ENCODE measurements at regions not wholly inside any gene's neighbourhood (a gene's known extent, or its start where the extent isn't known, plus 50 kb on each side); places are given as distances from the start of the nearest gene placed in this dataset.
A peak's percentile ranks its signal among the peaks of the same experiment; 100 is the strongest.

- DNase-seq (ENCODE audit: low read depth) = no peak
These were observed 254.5 kb upstream of the ROPN1 start for GRCh38 chr3:124246376-124246775.

- no peak for DNase-seq (ENCODE audit: low read depth)
These were observed 255.0 kb upstream of the ROPN1 start for GRCh38 chr3:124246949-124247348.

DNA sequence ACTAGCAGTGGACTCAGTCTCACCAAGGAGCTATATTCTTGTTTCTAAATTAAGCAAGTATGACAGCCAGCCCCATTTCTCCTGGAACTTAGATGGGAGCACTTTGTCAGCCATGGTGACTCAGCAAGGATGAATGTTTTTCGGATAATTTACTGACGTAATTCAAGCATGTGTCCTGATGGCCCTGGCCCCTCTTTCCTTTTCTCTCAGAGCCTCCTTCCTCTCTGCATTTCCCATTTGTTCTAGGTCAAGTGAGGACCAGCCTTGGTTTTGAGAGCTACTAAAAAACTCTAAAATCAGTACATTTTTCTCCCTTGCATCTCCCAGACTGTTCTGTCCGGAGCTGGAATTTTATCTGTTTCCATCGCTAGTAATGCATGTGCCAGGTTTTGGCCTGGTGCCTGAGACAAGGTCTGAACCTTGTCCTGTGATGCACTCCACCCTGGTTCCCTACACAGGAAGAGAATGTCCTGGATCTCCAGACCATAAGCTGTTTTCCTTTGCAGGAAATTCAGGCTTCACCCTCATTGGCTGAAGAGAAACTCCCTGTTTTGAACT, 256.6 kb upstream of the ROPN1 start:
- peak; percentile 70 for DNase-seq (ENCODE audit: low read depth)

DNA sequence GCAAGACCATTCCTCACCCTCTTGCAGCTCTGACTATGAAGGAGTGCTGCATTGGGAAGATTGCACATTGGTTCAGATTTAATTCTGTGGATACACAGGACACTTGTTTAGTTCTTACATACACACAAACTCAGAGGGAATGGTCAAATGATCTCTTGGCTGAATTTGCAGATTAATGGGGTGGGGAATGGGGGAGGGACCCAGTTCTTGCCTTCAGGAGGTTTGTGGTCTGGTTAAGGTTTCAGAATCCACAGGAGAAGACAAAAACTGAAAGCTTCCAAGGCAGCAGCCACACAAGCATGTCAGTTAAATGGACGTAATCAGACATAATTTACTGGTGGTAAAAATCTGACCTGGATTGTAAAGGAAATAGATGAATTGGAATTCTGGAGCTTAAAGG, 257.1 kb upstream of the ROPN1 start:
- DNase-seq (ENCODE audit: low read depth) = no peak

GRCh38 chr3:124250053-124250452, 258.1 kb upstream of the ROPN1 start:
- DNase-seq (ENCODE audit: low read depth) = no peak

- DNase-seq (ENCODE audit: low read depth) = no peak
These were observed 264.2 kb upstream of the ROPN1 start for GRCh38 chr3:124256156-124256555.

GRCh38 chr3:124256599-124256998, 264.7 kb upstream of the ROPN1 start:
- DNase-seq (ENCODE audit: low read depth) = no peak

DNA sequence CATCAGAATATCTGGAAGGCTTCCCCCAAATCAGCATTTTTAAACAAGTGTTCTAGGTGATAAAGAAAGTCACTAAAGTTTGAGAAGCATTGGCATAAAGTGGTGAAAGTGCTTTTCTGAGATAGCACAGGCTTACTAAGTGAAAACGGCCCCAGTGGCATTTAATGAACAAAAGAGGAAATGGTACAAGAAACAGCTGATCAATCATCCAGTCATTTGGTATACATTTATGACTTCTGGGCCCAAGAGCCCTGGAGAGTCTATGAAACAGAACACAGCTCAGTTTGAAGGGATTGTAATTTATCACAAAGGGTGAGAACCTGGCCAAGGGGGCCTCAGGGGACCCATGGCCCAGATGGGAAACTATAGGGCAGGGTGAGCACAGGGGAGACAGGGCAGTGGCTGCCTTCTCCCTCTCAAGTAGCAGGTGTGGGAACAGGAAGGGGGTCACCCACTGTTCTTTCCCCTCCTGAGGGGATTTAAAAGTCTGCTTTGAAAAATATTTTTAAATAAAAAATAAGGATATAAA, 265.5 kb upstream of the ROPN1 start:
- no peak for DNase-seq (ENCODE audit: low read depth)

- no peak for DNase-seq (ENCODE audit: low read depth)
These were observed 266.2 kb upstream of the ROPN1 start for GRCh38 chr3:124258057-124258500.

GRCh38 chr3:124260206-124260915, 268.4 kb upstream of the ROPN1 start:
- peak; percentile 78 for DNase-seq (ENCODE audit: low read depth)

DNA sequence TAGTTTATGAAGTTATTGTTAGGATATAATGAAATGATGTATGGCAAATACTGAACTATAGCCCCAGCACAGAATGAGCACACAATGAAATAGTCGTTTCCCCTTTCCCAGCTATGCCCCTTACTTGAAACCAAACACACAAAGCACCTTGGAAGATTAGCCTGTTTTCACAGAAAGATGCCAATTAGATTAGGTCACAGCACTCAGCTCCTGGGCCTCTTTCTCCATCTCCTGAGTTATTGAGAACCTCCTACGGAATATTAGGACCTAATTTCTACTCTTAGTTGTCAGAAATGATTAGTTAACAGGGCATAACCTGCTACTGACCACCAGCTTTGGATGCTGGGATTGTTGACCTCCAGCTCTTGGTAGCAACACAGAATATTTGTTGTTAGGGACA, 269.4 kb upstream of the ROPN1 start:
- DNase-seq (ENCODE audit: low read depth) = no peak

GRCh38 chr3:124263168-124263567, 271.2 kb upstream of the ROPN1 start:
- peak; percentile 82 for DNase-seq (ENCODE audit: low read depth)

GRCh38 chr3:124264346-124264745, 272.4 kb upstream of the ROPN1 start:
- no peak for DNase-seq (ENCODE audit: low read depth)

- no peak for DNase-seq (ENCODE audit: low read depth)
These were observed 274.6 kb upstream of the ROPN1 start for GRCh38 chr3:124266487-124266886.

DNA sequence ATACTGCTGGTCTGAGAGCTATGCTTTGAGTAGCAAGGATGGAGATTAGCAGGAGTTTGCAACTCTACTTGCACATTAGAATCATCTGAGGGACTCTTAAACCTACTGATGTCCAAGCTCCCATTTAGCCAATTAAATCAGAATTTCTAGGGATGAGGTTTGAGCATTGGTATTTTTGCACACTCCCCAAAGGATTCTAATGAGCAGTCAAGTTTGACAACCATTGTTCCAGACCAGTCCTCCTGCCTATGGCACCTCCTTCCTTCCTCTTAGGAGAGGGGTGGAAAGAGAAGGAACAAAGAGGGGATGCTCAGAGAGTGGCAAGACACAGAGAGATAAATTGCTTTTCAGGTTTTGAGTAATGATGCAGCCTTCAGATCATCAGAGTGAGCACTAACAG, 275.5 kb upstream of the ROPN1 start:
- no peak for DNase-seq (ENCODE audit: low read depth)

DNA sequence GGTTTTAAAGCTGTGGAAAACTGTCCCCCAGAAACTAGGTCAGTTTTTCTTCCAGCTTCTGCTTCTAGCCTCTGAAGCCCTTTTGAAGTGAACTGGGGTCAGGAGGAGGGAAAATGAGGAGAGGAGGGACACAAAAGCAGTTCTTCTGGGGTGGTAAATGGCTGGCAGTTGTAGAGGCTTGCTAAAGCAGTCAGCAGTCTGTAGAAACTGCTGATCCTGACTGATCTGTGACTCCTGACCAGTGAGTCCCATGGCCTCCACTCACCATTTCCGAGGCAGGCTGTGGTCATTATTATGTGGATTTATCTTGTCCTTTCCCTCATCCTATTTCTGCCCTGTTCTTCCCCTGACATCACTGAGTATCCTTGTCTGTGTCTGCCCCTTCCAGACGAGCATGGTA, 276.4 kb upstream of the ROPN1 start:
- no peak for DNase-seq (ENCODE audit: low read depth)

DNA sequence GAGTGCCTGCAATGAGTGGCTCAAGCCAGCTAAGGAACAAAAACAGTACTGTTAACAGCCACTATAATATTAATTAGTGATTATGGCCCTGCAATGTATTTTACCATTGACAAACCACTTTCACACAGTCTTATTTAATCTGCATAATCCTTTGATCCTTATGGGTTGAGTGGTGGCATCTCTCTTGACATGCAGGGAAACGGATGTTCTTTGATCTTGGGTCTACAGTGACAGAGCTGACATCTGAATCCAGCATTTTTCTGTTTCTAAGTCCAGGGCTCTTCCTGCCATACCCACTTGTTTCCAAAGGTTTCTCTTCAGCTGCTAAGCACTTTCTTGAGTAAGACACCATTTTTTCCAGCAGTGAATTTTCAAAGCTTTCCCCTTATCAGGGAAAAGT, 277.7 kb upstream of the ROPN1 start:
- DNase-seq (ENCODE audit: low read depth) = no peak

GRCh38 chr3:124272605-124273151, 280.8 kb upstream of the ROPN1 start:
- no peak for DNase-seq (ENCODE audit: low read depth)

- no peak for DNase-seq (ENCODE audit: low read depth)
These were observed 281.7 kb upstream of the ROPN1 start for GRCh38 chr3:124273651-124274050.

DNA sequence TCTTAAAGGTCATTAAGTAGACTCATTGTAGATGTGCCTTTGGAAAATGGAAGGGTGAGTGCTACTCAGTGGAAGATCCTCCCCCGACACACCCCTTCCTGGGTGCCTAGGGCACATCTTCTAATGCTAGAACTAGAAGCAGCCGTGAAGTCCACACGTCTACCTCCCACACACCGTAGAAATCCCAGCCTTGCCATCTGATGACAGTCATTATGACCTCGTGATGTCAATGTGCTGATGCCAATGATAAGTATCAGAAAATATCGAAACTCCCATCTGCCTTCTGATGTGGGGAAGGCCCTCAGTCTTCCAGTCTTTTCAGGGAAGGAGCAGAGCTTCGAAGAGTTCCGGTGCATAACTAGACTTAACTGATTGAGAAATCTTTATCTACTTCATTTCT, 282.1 kb upstream of the ROPN1 start:
- DNase-seq (ENCODE audit: low read depth) = no peak

- DNase-seq (ENCODE audit: low read depth) = no peak
These were observed 283.5 kb upstream of the ROPN1 start for GRCh38 chr3:124275412-124275811.

DNA sequence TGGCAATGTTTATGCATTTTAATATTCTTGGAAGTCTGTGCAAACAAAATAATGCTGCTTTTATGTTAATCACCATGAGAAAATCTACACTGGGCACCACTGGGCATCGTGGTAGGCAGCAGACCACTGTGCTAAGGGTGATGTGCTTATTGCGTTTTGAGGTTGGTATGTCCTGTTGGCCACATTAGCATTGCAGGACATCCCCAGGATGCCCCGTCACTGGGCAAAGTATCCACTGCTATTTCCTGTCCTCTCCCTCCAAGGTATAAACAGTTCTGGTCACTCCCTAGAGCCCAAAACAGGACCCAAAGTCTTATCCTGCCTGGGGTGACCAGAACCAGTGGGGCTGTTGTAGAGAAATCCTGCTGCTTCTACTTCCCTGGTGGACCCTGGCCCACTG, 284.2 kb upstream of the ROPN1 start:
- no peak for DNase-seq (ENCODE audit: low read depth)

GRCh38 chr3:124276539-124277143, 284.7 kb upstream of the ROPN1 start:
- no peak for DNase-seq (ENCODE audit: low read depth)
